Neural cell (in vitro differentiated cells): ENCODE measurements at regions not wholly inside any gene's neighbourhood (a gene's known extent, or its start where the extent isn't known, plus 50 kb on each side); places are given as distances from the start of the nearest gene placed in this dataset.

Source experiments
- H2AFZ ChIP-seq: fragments of 200-600, 300-800 bp; sonication (generic), shearing (Covaris generic); 2 replicates; pipeline ENCODE4 v1.6.0; 2014; ENCODE audit warnings: low read depth, mild to moderate bottlenecking, antibody characterized with exemption, low read length, moderate library complexity
- H3F3A ChIP-seq: fragments of 200-600 bp; shearing (Covaris generic); 2 replicates; pipeline ENCODE4 v1.6.1; 2016; ENCODE audit warnings: mild to moderate bottlenecking, moderate library complexity, mixed read lengths, antibody characterized with exemption, low read length; ENCODE audit not compliant: insufficient read depth, poor library complexity, severe bottlenecking
- H3K27ac ChIP-seq: fragments of 200-600, 300-800 bp; sonication (generic), shearing (Covaris generic); 2 replicates; pipeline ENCODE4 v1.5.1; 2014; ENCODE audit warnings: mild to moderate bottlenecking, low read length, moderate library complexity
- H3K27me3 ChIP-seq: fragments of 300-800, 200-600 bp; sonication (generic), shearing (Covaris generic); 2 replicates; pipeline ENCODE4 v1.6.0; 2014; ENCODE audit warnings: mild to moderate bottlenecking, low read depth, low read length, moderate library complexity; ENCODE audit not compliant: insufficient read depth
- H3K36me3 ChIP-seq: fragments of 300-800, 200-600 bp; sonication (generic), shearing (Covaris generic); 2 replicates; pipeline ENCODE4 v1.5.1; 2014; ENCODE audit warnings: mild to moderate bottlenecking, antibody characterized with exemption, low read length, moderate library complexity; ENCODE audit not compliant: insufficient read depth
- H3K4me2 ChIP-seq: fragments of 300-800, 200-600 bp; sonication (generic), shearing (Covaris generic); 2 replicates; pipeline ENCODE4 v1.6.0; 2014; ENCODE audit warnings: mild to moderate bottlenecking, low read length
- H3K4me3 ChIP-seq: fragments of 300-800, 200-600 bp; sonication (generic), shearing (Covaris generic); 2 replicates; pipeline ENCODE4 v1.5.1; 2014; ENCODE audit warnings: mild to moderate bottlenecking, low read length, moderate library complexity
- H3K79me2 ChIP-seq: fragments of 200-600 bp; shearing (Covaris generic); replicated peaks from 2 replicates; pipeline ENCODE4 v1.6.0; 2014; ENCODE audit warnings: mild to moderate bottlenecking, low read length, moderate library complexity; ENCODE audit not compliant: insufficient read depth
- H3K9ac ChIP-seq: fragments of 300-800, 200-600 bp; sonication (generic), shearing (Covaris generic); 2 replicates; pipeline ENCODE4 v1.6.1; 2016; ENCODE audit warnings: mild to moderate bottlenecking, low read length, mixed read lengths
- H3K9me2 ChIP-seq: fragments of 200-600 bp; shearing (Covaris generic); 2 replicates; pipeline ENCODE4 v1.6.1; 2016; ENCODE audit warnings: mild to moderate bottlenecking, low read length, mixed read lengths; ENCODE audit not compliant: insufficient read depth
- H3K9me3 ChIP-seq: fragments of 200-600, 300-800 bp; sonication (generic), shearing (Covaris generic); 2 replicates; pipeline ENCODE4 v1.6.1; 2016; ENCODE audit warnings: mild to moderate bottlenecking, mixed run types, low read length, moderate library complexity, mixed read lengths
- H4K20me1 ChIP-seq: fragments of 200-600 bp; shearing (Covaris generic); 2 replicates; pipeline ENCODE4 v1.6.1; 2016; ENCODE audit warnings: mild to moderate bottlenecking, mixed run types; ENCODE audit not compliant: insufficient read depth
- EP300 ChIP-seq: fragments of 450-650 bp; conservative IDR thresholded peaks from 2 replicates; pipeline ENCODE4 v1.6.1; 2014; ENCODE audit warnings: antibody characterized with exemption, mild to moderate bottlenecking, moderate library complexity; ENCODE audit not compliant: poor library complexity, severe bottlenecking
- EZH2 ChIP-seq: fragments of 200-600, 300-800 bp; shearing (Covaris generic), sonication (generic); IDR thresholded peaks from 2 replicates; pipeline ENCODE4 v1.6.1; 2014; ENCODE audit warnings: antibody characterized with exemption, low read length, borderline replicate concordance, mild to moderate bottlenecking; ENCODE audit not compliant: insufficient read depth, poor library complexity, severe bottlenecking
- MXI1 ChIP-seq: fragments of 450-650 bp; conservative IDR thresholded peaks from 2 replicates; pipeline ENCODE4 v1.6.1; 2014; ENCODE audit warnings: antibody characterized with exemption, mild to moderate bottlenecking; ENCODE audit not compliant: poor library complexity, severe bottlenecking
- POLR2AphosphoS5 ChIP-seq: IDR thresholded peaks from 2 replicates; pipeline ENCODE4 v1.6.1; 2012
- RAD21 ChIP-seq: fragments of 450-650 bp; conservative IDR thresholded peaks from 2 replicates; pipeline ENCODE4 v1.6.1; 2014; ENCODE audit warnings: antibody characterized with exemption, mild to moderate bottlenecking, moderate library complexity
- SMC3 ChIP-seq: fragments of 450-650 bp; conservative IDR thresholded peaks from 2 replicates; pipeline ENCODE4 v1.6.1; 2014; ENCODE audit warnings: antibody characterized with exemption, mild to moderate bottlenecking, moderate library complexity; ENCODE audit not compliant: poor library complexity
- TAF1 ChIP-seq: IDR thresholded peaks from 2 replicates; pipeline ENCODE4 v1.6.1; 2012; ENCODE audit warnings: low read depth
- TF ChIP-seq, protein P1 (sequence below): IDR thresholded peaks from 2 replicates; pipeline ENCODE4 v1.6.1; 2012; ENCODE audit warnings: borderline replicate concordance
- TF ChIP-seq, protein P2 (sequence below): fragments of 450-650 bp; IDR thresholded peaks from 2 replicates; pipeline ENCODE4 v1.5.1; 2014; ENCODE audit warnings: antibody characterized with exemption, mild to moderate bottlenecking, moderate library complexity; ENCODE audit not compliant: poor library complexity, severe bottlenecking

GRCh38 chr13:60862036-60862435, 465.0 kb downstream of the TDRD3 start:
- no peaks in the 10 kb centered on the region for H3K79me2 ChIP-seq
- no peaks in the 10 kb centered on the region for H3K27me3 ChIP-seq
- no peaks in the 10 kb centered on the region for H3K9me2 ChIP-seq
- H3F3A ChIP-seq: no peaks in the 10 kb centered on the region
- H3K36me3 ChIP-seq: no peaks in the 10 kb centered on the region
- TF ChIP-seq MXI1: no peak
- TF ChIP-seq, protein P1, sequence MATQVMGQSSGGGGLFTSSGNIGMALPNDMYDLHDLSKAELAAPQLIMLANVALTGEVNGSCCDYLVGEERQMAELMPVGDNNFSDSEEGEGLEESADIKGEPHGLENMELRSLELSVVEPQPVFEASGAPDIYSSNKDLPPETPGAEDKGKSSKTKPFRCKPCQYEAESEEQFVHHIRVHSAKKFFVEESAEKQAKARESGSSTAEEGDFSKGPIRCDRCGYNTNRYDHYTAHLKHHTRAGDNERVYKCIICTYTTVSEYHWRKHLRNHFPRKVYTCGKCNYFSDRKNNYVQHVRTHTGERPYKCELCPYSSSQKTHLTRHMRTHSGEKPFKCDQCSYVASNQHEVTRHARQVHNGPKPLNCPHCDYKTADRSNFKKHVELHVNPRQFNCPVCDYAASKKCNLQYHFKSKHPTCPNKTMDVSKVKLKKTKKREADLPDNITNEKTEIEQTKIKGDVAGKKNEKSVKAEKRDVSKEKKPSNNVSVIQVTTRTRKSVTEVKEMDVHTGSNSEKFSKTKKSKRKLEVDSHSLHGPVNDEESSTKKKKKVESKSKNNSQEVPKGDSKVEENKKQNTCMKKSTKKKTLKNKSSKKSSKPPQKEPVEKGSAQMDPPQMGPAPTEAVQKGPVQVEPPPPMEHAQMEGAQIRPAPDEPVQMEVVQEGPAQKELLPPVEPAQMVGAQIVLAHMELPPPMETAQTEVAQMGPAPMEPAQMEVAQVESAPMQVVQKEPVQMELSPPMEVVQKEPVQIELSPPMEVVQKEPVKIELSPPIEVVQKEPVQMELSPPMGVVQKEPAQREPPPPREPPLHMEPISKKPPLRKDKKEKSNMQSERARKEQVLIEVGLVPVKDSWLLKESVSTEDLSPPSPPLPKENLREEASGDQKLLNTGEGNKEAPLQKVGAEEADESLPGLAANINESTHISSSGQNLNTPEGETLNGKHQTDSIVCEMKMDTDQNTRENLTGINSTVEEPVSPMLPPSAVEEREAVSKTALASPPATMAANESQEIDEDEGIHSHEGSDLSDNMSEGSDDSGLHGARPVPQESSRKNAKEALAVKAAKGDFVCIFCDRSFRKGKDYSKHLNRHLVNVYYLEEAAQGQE: peak; percentile 63
- no peaks in the 10 kb centered on the region for H4K20me1 ChIP-seq
- H3K4me2 ChIP-seq: no peak overlapping the region
- no peak overlapping the region for H3K27ac ChIP-seq
- H2AFZ ChIP-seq: no peak overlapping the region
- no peak overlapping the region for H3K9ac ChIP-seq
- H3K4me3 ChIP-seq: no peak overlapping the region
- H3K9me3 ChIP-seq: no peaks in the 10 kb centered on the region

- no peak overlapping the region for H3K4me2 ChIP-seq
- TF ChIP-seq TAF1: no peak
- TF ChIP-seq, protein P2, sequence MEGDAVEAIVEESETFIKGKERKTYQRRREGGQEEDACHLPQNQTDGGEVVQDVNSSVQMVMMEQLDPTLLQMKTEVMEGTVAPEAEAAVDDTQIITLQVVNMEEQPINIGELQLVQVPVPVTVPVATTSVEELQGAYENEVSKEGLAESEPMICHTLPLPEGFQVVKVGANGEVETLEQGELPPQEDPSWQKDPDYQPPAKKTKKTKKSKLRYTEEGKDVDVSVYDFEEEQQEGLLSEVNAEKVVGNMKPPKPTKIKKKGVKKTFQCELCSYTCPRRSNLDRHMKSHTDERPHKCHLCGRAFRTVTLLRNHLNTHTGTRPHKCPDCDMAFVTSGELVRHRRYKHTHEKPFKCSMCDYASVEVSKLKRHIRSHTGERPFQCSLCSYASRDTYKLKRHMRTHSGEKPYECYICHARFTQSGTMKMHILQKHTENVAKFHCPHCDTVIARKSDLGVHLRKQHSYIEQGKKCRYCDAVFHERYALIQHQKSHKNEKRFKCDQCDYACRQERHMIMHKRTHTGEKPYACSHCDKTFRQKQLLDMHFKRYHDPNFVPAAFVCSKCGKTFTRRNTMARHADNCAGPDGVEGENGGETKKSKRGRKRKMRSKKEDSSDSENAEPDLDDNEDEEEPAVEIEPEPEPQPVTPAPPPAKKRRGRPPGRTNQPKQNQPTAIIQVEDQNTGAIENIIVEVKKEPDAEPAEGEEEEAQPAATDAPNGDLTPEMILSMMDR: no peak
- H3K36me3 ChIP-seq: no peaks in the 10 kb centered on the region
- no peaks in the 10 kb centered on the region for H3K27me3 ChIP-seq
- H2AFZ ChIP-seq: no peak overlapping the region
- no peaks in the 10 kb centered on the region for H3K9me3 ChIP-seq
- no peak overlapping the region for H3K4me3 ChIP-seq
- H4K20me1 ChIP-seq: no peaks in the 10 kb centered on the region
- no peaks in the 10 kb centered on the region for H3F3A ChIP-seq
- H3K9me2 ChIP-seq: no peaks in the 10 kb centered on the region
- no peaks in the 10 kb centered on the region for H3K79me2 ChIP-seq
- H3K27ac ChIP-seq: no peak overlapping the region
- no peak overlapping the region for H3K9ac ChIP-seq
Observed at GRCh38 chr13:60857698-60858097, 460.7 kb downstream of the TDRD3 start.

DNA sequence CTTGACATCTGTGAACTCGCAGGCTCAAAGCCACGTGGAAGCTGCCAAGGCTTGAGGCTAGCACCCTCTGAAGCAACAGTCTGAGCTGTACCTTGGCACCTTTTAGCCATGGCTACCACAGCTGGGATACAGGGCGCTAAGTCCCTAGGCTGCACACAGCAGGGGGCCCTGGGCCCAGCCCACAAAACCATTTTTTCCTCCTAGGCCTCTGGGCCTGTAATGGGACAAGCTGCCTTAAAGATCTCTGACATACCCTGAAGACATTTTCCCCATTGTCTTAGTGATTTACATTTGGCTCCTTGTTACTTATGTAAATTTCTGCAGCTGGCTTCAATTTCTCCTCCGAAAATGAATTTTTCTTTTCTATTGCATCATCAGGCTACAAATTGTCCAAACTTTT, 455.9 kb downstream of the TDRD3 start:
- TF ChIP-seq, protein P2: no peak
- TF ChIP-seq, protein P1: no peak
- TF ChIP-seq POLR2AphosphoS5: no peak
- TF ChIP-seq TAF1: no peak
- TF ChIP-seq MXI1: no peak
- no peak for TF ChIP-seq EZH2
- TF ChIP-seq SMC3: no peak
- TF ChIP-seq EP300: no peak
- no peak for TF ChIP-seq RAD21

More for the DNA sequence above, 455.9 kb downstream of the TDRD3 start:
- H2AFZ ChIP-seq: no peak overlapping the region
- no peaks in the 10 kb centered on the region for H3K27me3 ChIP-seq
- H3K4me3 ChIP-seq: no peak overlapping the region
- no peaks in the 10 kb centered on the region for H3K9me3 ChIP-seq
- H3K36me3 ChIP-seq: no peaks in the 10 kb centered on the region
- H3K9ac ChIP-seq: no peak overlapping the region
- no peaks in the 10 kb centered on the region for H4K20me1 ChIP-seq
- no peak overlapping the region for H3K4me2 ChIP-seq
- no peak overlapping the region for H3K27ac ChIP-seq
- H3K9me2 ChIP-seq: no peaks in the 10 kb centered on the region
- H3F3A ChIP-seq: no peaks in the 10 kb centered on the region
- H3K79me2 ChIP-seq: no peaks in the 10 kb centered on the region
